HG03095 (cell line): ENCODE measurements at regions not wholly inside any gene's neighbourhood (a gene's known extent, or its start where the extent isn't known, plus 50 kb on each side); places are given as distances from the start of the nearest gene placed in this dataset.
"Not testable (repeated sequence)": the region's sequence is repeated elsewhere in the genome, so short reads cannot be mapped to it uniquely, and the experiment has no call there.

Experiments used
- ATAC-seq: cut with Tn5 transposase; IDR thresholded peaks from one replicate; pipeline ENCODE4 v1.9.1; 2021; ENCODE audit warnings: moderate library complexity; ENCODE audit not compliant: unreplicated experiment

- no peak for ATAC-seq
Observed at GRCh38 chr14:43745746-43746145, 761.3 kb downstream of the FSCB start.

GRCh38 chr14:43735932-43736331 lies 771.2 kb downstream of the FSCB start:
- ATAC-seq: no peak

GRCh38 chr14:43729143-43729542 lies 777.9 kb downstream of the FSCB start:
- no peak for ATAC-seq

GRCh38 chr14:43706900-43707299 lies 800.2 kb downstream of the FSCB start:
- no peak for ATAC-seq

GRCh38 chr14:43698561-43699284 lies 808.4 kb downstream of the FSCB start:
- ATAC-seq: not testable (repeated sequence)

DNA sequence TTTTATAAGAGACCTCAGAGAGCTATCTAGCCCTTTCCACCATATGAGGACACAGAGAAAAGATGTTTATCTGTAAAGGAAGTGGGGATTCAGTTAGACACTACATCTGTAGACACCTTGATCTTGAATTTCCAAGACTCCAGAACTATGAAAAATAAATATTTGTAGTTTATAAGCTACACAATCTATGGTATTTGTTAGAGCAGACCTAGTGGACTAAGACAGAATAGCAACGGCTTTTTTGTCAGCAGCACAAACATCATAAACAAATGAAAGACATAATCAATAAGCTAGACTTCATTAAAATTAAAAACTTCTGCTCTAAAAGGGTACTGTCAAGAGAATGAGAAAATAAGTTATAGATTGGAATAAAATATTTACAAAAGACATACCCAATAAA lies 810.1 kb downstream of the FSCB start:
- ATAC-seq: no peak

- ATAC-seq: no peak
Observed at GRCh38 chr14:43692706-43693105, 814.4 kb downstream of the FSCB start.

GRCh38 chr14:43687921-43688320 lies 819.2 kb downstream of the FSCB start:
- no peak for ATAC-seq

DNA sequence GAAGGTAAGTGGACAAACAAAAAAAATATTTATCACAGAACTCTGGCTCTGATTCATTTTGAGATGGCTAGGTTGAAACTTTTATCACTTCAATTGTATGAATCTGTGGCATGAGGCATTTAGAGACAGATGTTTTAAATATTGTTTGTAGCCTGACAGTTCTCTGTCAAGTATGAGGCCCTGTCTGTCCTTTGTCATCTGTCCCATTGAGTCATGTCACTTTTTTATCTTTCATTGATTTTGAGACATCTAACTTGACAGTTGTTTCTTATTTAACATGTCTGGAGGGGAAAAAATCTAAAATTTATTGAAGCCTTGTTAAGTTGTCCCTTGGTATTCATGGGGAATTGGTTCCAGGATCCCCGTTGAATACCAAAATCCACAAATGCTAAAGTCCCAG lies 829.5 kb downstream of the FSCB start:
- no peak for ATAC-seq

DNA sequence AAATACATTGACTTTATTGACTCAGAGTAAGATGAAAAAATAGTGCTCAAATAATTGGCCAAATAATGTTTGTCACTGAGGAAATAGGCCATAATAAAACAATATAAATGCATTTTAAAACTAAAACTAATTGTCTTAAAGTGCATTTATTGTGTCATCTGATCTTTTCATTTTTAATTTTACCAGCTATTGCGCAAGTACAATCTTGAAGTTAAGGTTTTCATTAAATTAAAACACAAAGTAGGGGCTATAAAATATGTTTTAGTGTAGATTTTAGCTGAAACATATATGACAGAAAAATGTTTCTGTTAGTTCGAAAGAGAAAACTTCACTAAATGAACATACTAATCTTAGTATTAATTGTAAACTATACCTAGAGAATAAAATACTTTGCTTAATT lies 832.8 kb downstream of the FSCB start:
- ATAC-seq: no peak

DNA sequence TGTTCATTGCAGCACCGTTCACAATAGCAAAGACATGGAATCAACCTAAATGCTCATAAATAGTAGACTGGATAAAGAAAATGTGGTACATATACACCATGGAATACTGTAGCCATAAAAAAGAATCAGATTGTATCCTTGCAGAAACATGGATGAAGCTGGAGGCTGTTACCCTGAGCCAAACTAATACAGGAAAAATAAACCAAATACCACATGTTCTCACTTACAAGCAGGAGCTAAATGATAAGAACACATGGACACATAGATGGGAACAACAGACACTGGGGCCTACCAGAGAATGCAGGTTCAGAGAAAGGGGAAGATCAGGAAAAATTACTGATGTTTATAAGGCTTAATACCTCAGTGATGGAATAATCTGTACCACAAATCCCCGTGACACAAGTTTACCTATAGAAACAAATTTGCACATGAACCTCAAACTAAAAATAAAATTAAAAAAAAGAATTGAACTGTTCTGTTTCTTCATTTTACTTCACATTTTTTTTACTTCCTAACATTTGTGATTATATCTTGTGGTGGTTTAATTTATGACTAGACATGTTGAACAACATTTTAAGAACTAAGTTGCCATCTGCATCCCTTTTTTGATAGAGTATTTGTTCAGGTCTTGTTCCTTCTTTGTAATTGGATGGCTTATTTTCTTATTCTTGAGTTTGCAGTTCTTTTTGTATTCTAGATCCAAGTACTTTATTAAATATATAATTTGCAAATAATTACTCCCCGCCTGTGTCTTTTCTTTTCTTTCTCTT lies 835.2 kb downstream of the FSCB start:
- no peak for ATAC-seq

DNA sequence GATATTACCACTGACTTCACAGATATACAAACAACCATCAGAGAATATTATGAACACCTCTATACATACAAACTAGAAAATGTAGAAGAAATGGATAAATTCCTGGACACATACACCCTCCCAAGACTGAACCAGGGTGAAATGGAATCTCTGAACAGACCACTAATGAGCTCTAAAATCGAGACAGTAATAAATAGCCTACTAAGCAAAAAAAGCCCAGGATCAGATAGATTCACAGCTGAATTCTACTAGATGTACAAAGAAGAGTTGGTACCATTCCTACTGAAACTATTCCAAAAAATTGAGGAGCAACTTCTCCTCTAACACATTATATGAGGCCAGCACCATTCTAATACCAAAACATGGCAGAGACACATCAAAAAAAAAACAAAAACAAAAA lies 837.7 kb downstream of the FSCB start:
- ATAC-seq: no peak

DNA sequence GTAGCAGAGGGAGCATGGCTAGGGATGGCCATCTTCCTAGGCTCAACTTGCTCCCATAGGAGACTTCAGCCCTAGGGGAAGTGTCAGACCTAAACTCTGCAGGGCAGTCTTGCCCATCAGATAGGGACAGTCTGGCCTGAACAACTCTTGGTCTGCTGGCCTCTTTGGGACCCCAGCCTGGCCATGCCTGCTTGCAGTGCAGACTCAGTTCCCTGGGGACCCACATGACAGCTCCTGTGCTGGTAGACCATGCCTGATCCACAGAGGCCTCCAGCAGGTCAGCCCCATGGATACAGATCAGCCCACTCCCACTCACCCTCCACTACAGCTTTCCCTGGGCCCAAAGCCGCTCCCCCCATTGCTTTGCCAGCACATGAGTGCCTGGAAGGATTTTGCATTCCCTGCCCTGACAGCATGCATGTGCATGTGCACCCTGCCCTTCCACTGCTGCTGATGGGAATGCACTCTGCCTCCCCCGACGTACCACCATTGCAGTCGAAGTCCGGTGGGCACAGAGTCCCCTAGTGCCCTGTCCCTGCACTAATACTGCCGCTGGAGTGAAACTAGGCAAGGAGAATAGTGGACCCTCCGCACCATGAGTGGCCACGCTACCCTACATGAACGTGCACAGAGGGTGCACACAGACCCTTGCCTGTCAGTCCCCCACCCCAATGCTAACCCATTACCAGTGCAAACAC lies 841.4 kb downstream of the FSCB start:
- no peak for ATAC-seq

GRCh38 chr14:43655194-43655593 lies 851.9 kb downstream of the FSCB start:
- ATAC-seq: not testable (repeated sequence)

- ATAC-seq: no peak
Observed at GRCh38 chr14:43651896-43652295, 855.2 kb downstream of the FSCB start.

GRCh38 chr14:43651185-43651787 lies 855.8 kb downstream of the FSCB start:
- no peak for ATAC-seq

DNA sequence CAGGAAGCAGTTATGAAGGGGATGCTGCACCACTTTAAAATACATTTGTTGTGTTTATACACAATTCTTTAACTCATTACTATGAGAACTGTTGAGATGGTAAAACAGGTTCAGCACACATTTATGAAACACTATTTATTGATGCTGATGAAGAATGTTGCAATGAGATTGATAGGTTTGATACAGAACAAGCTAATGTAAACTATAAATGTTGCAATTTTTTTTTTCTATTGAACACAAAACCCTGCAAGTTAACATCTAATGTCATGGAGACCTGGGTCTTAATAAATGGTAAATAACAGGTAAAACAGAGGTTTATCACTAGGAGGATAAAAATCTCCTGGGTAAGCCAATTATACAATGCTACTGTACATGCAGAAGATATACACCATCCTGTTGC lies 857.6 kb downstream of the FSCB start:
- no peak for ATAC-seq

DNA sequence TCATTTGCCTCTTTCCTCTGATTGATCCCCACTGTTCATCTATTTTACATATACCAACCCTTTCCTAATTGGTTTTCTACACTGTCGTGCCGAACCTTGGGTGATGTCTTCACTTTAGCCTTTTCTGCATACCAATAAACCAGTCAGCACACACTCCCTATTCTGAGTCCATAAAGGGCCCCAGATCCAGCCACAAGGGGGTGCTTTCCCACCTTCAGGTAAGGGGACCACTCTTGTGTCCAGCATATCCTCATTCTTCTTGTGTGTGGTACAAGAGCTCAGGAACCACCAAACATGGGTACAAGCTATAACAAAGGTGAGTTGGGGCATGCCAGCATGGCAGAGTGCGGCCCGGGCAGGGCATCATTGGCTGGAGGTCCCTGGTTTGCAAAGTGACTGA lies 859.8 kb downstream of the FSCB start:
- no peak for ATAC-seq

GRCh38 chr14:43640718-43641267 lies 866.3 kb downstream of the FSCB start:
- no peak for ATAC-seq

DNA sequence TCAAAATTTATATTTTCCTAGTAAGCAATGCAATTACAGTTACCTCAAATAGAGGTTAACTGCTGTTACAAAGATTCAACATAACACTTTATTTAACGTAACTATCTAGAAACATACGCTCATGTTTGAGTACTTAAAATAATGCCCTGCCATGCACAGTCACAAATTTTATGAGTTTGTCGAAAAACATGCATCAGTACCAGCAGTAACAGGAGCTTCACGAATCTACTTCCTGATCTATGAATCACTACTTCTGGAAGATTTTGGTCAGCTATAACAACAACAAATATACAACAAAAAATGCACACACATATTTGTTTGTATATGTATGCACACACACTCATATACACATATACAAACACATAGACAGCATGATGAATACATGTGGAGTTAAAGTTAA lies 881.8 kb downstream of the FSCB start:
- ATAC-seq: no peak

GRCh38 chr14:43621282-43621681 lies 885.8 kb downstream of the FSCB start:
- no peak for ATAC-seq
